22Rv1 (cell line): ENCODE measurements at regions not wholly inside any gene's neighbourhood (a gene's known extent, or its start where the extent isn't known, plus 50 kb on each side); places are given as distances from the start of the nearest gene placed in this dataset.

ENCODE experiments used
- CTCF ChIP-seq: fragments of 450-650 bp; IDR thresholded peaks from 2 replicates; pipeline ENCODE4 v1.5.1; 2017; ENCODE audit warnings: mild to moderate bottlenecking
- ZFX ChIP-seq: fragments of 450-650 bp; IDR thresholded peaks from 2 replicates; pipeline ENCODE4 v1.6.1; 2017; ENCODE audit warnings: antibody characterized with exemption, borderline replicate concordance

- TF ChIP-seq CTCF, result no peak
- TF ChIP-seq ZFX, result no peak
Observed at GRCh38 chr2:20521682-20522189, 74.9 kb downstream of the RHOB start.
